HFF-Myc (cell line): ENCODE measurements at regions not wholly inside any gene's neighbourhood (a gene's known extent, or its start where the extent isn't known, plus 50 kb on each side); places are given as distances from the start of the nearest gene placed in this dataset.

ENCODE experiments used
- DNase-seq: peaks from one replicate; pipeline ENCODE4 v3.0.0-alpha.2; 2011; ENCODE audit warnings: low read depth; ENCODE audit errors: extremely low read depth
- H3K4me3 ChIP-seq: replicated peaks from 2 replicates; pipeline ENCODE4 v1.5.1; 2011; ENCODE audit warnings: low read depth, mild to moderate bottlenecking, control low read depth, low read length
- TF ChIP-seq, protein P1 (sequence below): IDR thresholded peaks from 2 replicates; pipeline ENCODE4 v1.5.1; 2012; ENCODE audit warnings: mild to moderate bottlenecking, low read depth, low read length, control low read depth; ENCODE audit errors: missing control alignments

DNA sequence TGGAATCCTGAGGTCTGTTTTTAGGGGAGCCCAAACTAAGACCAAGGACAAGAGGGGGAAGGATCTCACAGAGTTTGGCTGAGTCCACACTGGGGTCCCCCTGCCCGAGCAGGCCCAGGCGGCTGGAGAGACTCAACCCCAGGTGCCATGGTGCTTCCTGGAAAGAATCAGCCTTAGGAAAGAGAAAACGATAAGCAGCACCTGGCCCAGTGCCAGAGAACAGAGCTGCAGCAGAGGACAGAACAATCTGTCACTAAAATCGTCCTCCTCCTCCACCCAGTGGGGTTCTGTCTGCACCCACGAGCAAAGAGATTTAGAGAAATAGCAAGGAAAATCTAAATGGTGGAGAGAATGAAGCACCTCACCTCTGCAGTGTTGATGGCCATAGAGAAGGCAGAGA, 470.5 kb downstream of the BCOR start:
- DNase-seq, result no peak
- no peak overlapping the region for H3K4me3 ChIP-seq
- TF ChIP-seq, protein P1, sequence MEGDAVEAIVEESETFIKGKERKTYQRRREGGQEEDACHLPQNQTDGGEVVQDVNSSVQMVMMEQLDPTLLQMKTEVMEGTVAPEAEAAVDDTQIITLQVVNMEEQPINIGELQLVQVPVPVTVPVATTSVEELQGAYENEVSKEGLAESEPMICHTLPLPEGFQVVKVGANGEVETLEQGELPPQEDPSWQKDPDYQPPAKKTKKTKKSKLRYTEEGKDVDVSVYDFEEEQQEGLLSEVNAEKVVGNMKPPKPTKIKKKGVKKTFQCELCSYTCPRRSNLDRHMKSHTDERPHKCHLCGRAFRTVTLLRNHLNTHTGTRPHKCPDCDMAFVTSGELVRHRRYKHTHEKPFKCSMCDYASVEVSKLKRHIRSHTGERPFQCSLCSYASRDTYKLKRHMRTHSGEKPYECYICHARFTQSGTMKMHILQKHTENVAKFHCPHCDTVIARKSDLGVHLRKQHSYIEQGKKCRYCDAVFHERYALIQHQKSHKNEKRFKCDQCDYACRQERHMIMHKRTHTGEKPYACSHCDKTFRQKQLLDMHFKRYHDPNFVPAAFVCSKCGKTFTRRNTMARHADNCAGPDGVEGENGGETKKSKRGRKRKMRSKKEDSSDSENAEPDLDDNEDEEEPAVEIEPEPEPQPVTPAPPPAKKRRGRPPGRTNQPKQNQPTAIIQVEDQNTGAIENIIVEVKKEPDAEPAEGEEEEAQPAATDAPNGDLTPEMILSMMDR, result no peak

DNA sequence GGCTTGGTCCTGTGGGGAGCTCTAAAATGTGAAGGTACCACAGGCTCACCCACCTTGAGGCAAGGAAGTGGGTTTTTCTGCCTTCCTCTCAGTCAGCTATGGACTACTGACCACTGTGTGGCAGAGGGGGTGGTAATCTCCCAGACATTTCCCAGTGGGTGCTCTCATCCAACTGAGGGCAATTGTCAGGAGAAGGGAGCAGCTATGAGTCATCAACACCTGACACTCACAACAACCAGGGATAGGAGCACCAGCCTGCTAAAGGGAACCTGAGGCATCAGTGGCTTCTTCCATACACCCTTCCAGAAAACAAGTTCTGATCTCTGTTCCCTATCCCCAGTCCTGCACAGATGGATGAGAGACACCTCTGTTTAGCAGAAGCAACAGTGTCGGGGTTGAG, 468.8 kb downstream of the BCOR start:
- DNase-seq, result no peak
- H3K4me3 ChIP-seq, result no peak overlapping the region
- TF ChIP-seq, protein P1, result no peak

DNA sequence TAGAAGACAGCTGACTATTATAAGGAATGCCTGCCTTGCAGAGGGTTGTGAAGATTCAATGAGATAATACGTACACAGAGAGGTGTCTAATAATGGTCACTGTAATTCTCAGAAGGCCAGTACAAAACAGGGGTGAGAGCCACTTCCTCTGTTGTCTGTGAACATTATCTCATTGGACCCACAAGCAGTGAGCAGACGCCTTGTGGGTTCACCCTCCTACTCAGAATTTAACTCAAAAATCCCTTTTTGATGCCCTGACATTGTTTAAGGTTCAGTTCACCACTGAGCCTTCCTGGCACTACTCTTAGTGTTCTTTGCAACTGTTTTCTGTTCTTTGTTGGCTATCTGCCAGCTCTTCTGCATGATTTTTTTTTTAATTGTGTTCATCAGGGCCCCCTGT, 467.4 kb downstream of the BCOR start:
- TF ChIP-seq, protein P1, result no peak
- DNase-seq, result no peak
- H3K4me3 ChIP-seq, result no peak overlapping the region

DNA sequence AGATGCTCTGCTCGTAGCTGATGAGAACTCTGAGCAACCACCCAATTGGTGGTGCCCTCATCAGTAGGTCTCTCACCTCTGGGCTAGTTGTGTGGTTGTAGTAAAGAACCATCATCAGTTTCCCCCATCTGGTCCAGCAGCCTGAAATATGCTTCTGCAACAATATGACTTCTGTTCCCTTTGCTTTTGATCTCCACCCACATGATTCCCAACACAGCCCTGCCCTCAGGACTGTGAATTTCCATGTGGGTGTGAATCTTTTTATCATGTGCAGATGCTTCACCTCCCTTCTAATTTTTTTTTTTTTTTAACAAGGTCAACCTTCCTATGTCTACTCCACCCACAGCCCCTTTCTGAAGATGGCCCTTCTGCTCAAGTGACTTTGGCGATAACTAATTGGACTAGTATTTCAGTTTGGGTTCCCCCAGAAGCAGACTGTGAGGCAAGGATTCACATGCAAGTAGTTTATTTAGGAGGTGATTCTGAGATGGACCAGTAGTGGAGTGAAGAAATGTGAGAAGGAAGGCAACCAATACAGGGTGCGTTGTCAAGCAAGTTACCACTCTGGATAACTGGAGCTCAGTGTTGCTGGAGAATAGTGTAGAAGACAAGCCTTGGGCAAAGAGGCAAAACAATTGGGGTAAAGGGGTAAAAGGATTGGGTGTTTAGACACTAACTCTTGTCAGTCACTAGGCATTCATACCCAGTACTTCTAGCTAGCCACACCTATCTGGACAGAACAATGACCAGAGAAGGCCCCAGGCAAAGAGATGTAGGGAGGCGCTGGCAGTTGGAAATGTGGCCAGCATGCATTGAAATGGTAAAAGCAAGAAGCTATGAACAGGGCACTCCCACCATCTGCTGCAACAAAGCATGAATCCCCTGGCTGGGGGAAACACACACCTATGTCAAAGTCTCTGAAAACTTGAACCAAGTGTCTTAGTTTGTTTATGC, 466.2 kb downstream of the BCOR start:
- no peak overlapping the region for H3K4me3 ChIP-seq
- TF ChIP-seq, protein P1, result no peak
- DNase-seq, result no peak

DNA sequence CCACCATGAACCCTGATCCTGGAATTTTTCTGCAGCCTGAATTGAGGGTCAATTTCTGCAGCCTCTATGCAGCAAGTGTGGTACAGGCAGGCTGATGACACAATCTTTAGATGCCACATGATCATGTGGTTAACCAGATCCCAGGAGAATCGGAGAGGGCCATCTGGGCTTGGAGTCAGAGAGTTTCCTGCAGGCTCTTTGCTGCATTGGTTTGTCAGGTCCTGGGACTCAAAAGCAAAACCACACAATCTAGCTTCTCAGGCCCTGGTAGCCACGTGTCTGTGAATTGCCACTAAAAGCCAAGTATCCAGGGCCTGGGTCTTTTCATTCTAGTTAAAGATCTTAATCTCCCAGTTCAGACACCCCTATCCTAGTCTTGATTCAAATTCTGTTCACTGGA, 464.5 kb downstream of the BCOR start:
- H3K4me3 ChIP-seq, result no peak overlapping the region
- no peak for DNase-seq
- TF ChIP-seq, protein P1, result no peak

DNA sequence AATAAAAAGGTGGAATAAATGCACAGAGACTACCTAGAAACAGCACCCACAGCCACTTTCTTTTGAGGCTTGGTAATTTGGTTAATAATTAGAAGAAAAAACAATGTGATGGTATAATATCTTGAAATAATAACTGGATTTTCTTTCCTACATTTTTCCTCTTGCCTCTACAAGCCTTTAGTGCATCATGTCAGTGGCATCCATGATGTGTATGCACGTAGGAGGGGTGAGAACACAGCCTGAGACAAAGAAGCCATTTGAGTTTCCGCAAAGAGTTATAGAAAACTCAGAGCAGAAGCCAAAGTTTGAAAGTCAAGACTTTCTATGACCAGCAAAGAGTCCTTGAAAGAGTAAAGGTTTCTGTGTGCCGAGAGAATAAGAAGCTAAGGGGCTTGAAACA, 461.3 kb downstream of the BCOR start:
- TF ChIP-seq, protein P1, result no peak
- H3K4me3 ChIP-seq, result no peak overlapping the region
- no peak for DNase-seq
